ENCODE measurements at regions not wholly inside any gene's neighbourhood (a gene's known extent, or its start where the extent isn't known, plus 50 kb on each side); places are given as distances from the start of the nearest gene placed in this dataset.

DNA sequence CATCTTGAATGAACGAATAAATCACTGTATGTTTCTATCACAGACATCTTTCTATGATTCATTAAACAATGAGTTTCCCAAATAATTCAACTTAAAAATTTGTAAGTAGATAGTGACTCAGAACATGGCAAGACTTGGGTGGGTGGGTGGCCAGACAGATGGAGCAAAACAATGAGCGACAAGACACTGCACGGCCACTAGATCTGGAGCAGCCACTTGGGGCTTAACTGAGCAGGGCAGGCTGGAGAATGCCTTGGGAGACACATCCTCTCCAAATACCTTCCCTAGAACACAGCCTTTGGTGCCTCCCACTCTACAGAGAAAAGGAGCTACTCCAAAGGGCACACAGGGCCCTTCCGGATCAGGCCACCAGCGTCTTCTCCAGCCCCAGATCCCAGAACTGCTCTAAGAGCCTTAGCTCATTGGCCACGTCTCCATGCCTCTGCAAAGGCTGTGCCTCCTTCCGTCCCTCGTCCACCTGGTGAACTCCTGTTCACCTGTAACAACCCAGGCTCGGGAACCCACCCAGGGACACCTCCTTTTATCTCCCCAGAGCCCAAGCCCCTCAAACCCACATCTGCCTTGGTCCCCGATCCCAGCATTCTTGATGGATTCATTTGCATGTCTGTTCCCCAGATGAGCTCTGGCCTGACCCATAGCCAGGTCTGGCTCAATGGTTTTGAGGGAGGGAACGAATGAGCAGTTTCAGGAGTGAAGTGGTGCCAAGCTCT lies 134.9 kb upstream of the IQSEC1 start:
- TF ChIP-seq, protein P1, sequence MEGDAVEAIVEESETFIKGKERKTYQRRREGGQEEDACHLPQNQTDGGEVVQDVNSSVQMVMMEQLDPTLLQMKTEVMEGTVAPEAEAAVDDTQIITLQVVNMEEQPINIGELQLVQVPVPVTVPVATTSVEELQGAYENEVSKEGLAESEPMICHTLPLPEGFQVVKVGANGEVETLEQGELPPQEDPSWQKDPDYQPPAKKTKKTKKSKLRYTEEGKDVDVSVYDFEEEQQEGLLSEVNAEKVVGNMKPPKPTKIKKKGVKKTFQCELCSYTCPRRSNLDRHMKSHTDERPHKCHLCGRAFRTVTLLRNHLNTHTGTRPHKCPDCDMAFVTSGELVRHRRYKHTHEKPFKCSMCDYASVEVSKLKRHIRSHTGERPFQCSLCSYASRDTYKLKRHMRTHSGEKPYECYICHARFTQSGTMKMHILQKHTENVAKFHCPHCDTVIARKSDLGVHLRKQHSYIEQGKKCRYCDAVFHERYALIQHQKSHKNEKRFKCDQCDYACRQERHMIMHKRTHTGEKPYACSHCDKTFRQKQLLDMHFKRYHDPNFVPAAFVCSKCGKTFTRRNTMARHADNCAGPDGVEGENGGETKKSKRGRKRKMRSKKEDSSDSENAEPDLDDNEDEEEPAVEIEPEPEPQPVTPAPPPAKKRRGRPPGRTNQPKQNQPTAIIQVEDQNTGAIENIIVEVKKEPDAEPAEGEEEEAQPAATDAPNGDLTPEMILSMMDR (IDR thresholded peaks at IDR 0.05 in 8 of 11, conservative IDR thresholded peaks at IDR 0.05 in 3 of 11) = no peak
- TF ChIP-seq POLR2A (IDR thresholded peaks at IDR 0.05) = no peak

Data from spleen (tissue), 7 donors.